K562 (cell line): ENCODE measurements at regions not wholly inside any gene's neighbourhood (a gene's known extent, or its start where the extent isn't known, plus 50 kb on each side); places are given as distances from the start of the nearest gene placed in this dataset.
A peak's percentile ranks its signal among the peaks of the same experiment; 100 is the strongest.
"Not testable (repeated sequence)": the region's sequence is repeated elsewhere in the genome, so short reads cannot be mapped to it uniquely, and the experiment has no call there.

ENCODE experiments used
- CBX1 ChIP-seq: sonication (generic); IDR thresholded peaks from 2 replicates; pipeline ENCODE4 v1.6.1; 2016; ENCODE audit warnings: antibody characterized with exemption, low read depth, mild to moderate bottlenecking
- DMBX1 ChIP-seq: fragments of 250-450 bp; sonication (Bioruptor Pico); IDR thresholded peaks from 2 replicates; pipeline ENCODE4 v1.8.0; 2022; ENCODE audit warnings: inconsistent platforms, mild to moderate bottlenecking, moderate library complexity, borderline replicate concordance
- FOS ChIP-seq: IDR thresholded peaks from 3 replicates; pipeline ENCODE4 v1.6.1; 2011; ENCODE audit not compliant: insufficient read length; ENCODE audit errors: extremely low read depth
- HDAC8 ChIP-seq: fragments of 450-650 bp; IDR thresholded peaks from 2 replicates; pipeline ENCODE4 v1.6.1; 2016; ENCODE audit warnings: mild to moderate bottlenecking, missing genetic modification characterization, moderate library complexity, missing compliant biosample characterization
- REST ChIP-seq, 2 experiments: fragments of 450-650 bp; formaldehyde crosslinking in 1 of 2; IDR thresholded peaks; 2 replicates each; pipeline versions ENCODE4 v1.4.0 to v1.6.1; 2014 to 2020; ENCODE audit warnings: mild to moderate bottlenecking in 2 of 2, borderline replicate concordance in 1 of 2, low read depth in 1 of 2
- SPI1 ChIP-seq: IDR thresholded peaks from 2 replicates; pipeline ENCODE4 v1.6.1; 2011; ENCODE audit warnings: low read depth, low read length, control low read depth, borderline replicate concordance
- USF1 ChIP-seq: sonication (generic); formaldehyde crosslinking; IDR thresholded peaks from 2 replicates; pipeline ENCODE4 v1.9.0; 2022; ENCODE audit warnings: mild to moderate bottlenecking, missing genetic modification reagents
- ZBTB11 ChIP-seq, 3 experiments: fragments of 200-800 bp in 1 of 3; fragments of 250-450 bp in 1 of 3; fragments of 450-650 bp in 1 of 3; sonication (Bioruptor Pico) in 1 of 3; sonication (Bioruptor generic) in 1 of 3; formaldehyde crosslinking in 1 of 3; IDR thresholded peaks; 2 replicates each; pipeline versions ENCODE4 v1.6.1 to v1.8.0; 2016 to 2022; ENCODE audit warnings: mild to moderate bottlenecking in 2 of 3, missing genetic modification characterization in 2 of 3, missing compliant biosample characterization in 1 of 3, moderate library complexity in 1 of 3
- ZBTB12 ChIP-seq: fragments of 250-450 bp; sonication (Bioruptor Pico); IDR thresholded peaks from 2 replicates; pipeline ENCODE4 v1.4.0; 2020
- ZNF395 ChIP-seq: fragments of 200-800 bp; sonication (Bioruptor generic); IDR thresholded peaks from 2 replicates; pipeline ENCODE4 v1.6.1; 2017; ENCODE audit warnings: missing genetic modification characterization, missing compliant biosample characterization

GRCh38 chr19:13672480-13673175 lies 91.7 kb upstream of the MRI1 start (continued):
- peak; percentile 18; the same call in 1 of the 2 replicates for TF ChIP-seq REST (IDR thresholded peaks at IDR 0.05; ENCODE audit: borderline replicate concordance)
- TF ChIP-seq REST (CRISPR knock-in tag; IDR thresholded peaks at IDR 0.05; ENCODE audit: low read depth) = not testable (repeated sequence)
- peak; percentile 96 for TF ChIP-seq CBX1
- TF ChIP-seq USF1 (CRISPR knock-in tag) = peak; percentile 92
- TF ChIP-seq FOS = peak; percentile 15
- TF ChIP-seq DMBX1 (CRISPR knock-in tag) = peak; percentile 67; the same call in 1 of the 2 replicates
- peak; percentile 95 for TF ChIP-seq SPI1
- 0 out of 2 replicates have a peak, but pooled peaks have one; percentile 23 for TF ChIP-seq ZNF395
- peak; percentile 86 for TF ChIP-seq HDAC8 (tag)
- peak; percentile 65 for TF ChIP-seq ZBTB12 (CRISPR knock-in tag)
- peak in 1 of 3 experiments; percentile 64; a peak in 2 of 6 replicates for TF ChIP-seq ZBTB11 (CRISPR knock-in tag; IDR thresholded peaks at IDR 0.05)
